ENCODE measurements at regions not wholly inside any gene's neighbourhood (a gene's known extent, or its start where the extent isn't known, plus 50 kb on each side); places are given as distances from the start of the nearest gene placed in this dataset.

GRCh38 chr4:38317041-38317674 lies 346.8 kb upstream of the KLF3 start:
- Histone ChIP-seq H2AFZ (ENCODE audit: low read depth, low read length, poor library complexity, severe bottlenecking) (no peak overlapping the region), H3K9me3 (ENCODE audit: control insufficient read depth in 1 of 2, insufficient read depth in 1 of 2, low read depth in 1 of 2, low read length in 2 of 2) (no peaks in the 10 kb centered on the region), H3K9me2 (ENCODE audit: insufficient read depth) (no peaks in the 10 kb centered on the region), H3K27ac (ENCODE audit: low read depth, low read length) (no peak overlapping the region), H3K27me3 (ENCODE audit: insufficient read depth, low read length) (no peaks in the 10 kb centered on the region), H3K36me3 (ENCODE audit: control insufficient read depth in 1 of 2, insufficient read depth in 2 of 2, low read length in 2 of 2) (no peaks in the 10 kb centered on the region), H3K4me2 (ENCODE audit: low read length) (no peak overlapping the region), H3K4me3 (replicated peaks in 1 of 2; ENCODE audit: low read depth in 1 of 2, low read length in 2 of 2) (no peak overlapping the region), H3K79me2 (ENCODE audit: insufficient read depth, low read length) (no peaks in the 10 kb centered on the region), H4K20me1 (ENCODE audit: insufficient read depth) (no peaks in the 10 kb centered on the region), H3K4me1 (ENCODE audit: control insufficient read depth in 1 of 2, insufficient read depth in 2 of 2, low read length in 2 of 2) (peaks cover 25 to 45% of the 10 kb centered on the region in 2 experiments), H3K9ac (ENCODE audit: low read length) (no peak overlapping the region)
- CTCF ChIA-PET, result no interaction called here
- TF ChIP-seq CEBPB (IDR thresholded peaks at IDR 0.05; ENCODE audit: low read depth), result no peak
- TF ChIP-seq ELF1 (IDR thresholded peaks at IDR 0.05; ENCODE audit: borderline replicate concordance, low read depth), result no peak
- no peak for TF ChIP-seq EZH2 (IDR thresholded peaks at IDR 0.05)
- no peak for TF ChIP-seq ZNF274 (IDR thresholded peaks at IDR 0.05; ENCODE audit: low read depth, low read length)
- TF ChIP-seq REST (IDR thresholded peaks at IDR 0.05; ENCODE audit: low read depth), result no peak
- no peak for TF ChIP-seq SP1 (IDR thresholded peaks at IDR 0.05; ENCODE audit: low read depth)
- TF ChIP-seq ZFX (IDR thresholded peaks at IDR 0.05), result no peak
- no peak for TF ChIP-seq ZBTB33 (IDR thresholded peaks at IDR 0.05; ENCODE audit: extremely low read depth, insufficient replicate concordance, low read length)
- no peak for TF ChIP-seq RAD21 (IDR thresholded peaks at IDR 0.05; ENCODE audit: low read depth)
- no peak for TF ChIP-seq MAX (IDR thresholded peaks at IDR 0.05)
- no peak for TF ChIP-seq YY1 (IDR thresholded peaks at IDR 0.05; ENCODE audit: extremely low read depth, insufficient replicate concordance, low read depth, low read length)
- no TSS peak for BruUV-seq (replicated peaks)
- POLR2A ChIA-PET, result interaction anchor here (0.8 kb wide), 1 partner anchor 37 kb away, joined by 3 read pairs; no protein-coding TSS in a partner anchor
- RAD21 ChIA-PET (ENCODE audit: low non-redundant PET in 1 of 2, low total read pairs in 2 of 2, uncharacterized antibody in 2 of 2, unreplicated experiment in 2 of 2), result no interaction called here
- intact Hi-C loops (cut with micrococcal nuclease), result no loop called here
- DNase-seq (ENCODE audit: low read depth, low spot score) (no peak), ATAC-seq (no peak)
